ENCODE measurements at regions not wholly inside any gene's neighbourhood (a gene's known extent, or its start where the extent isn't known, plus 50 kb on each side); places are given as distances from the start of the nearest gene placed in this dataset.
"Not testable (repeated sequence)": the region's sequence is repeated elsewhere in the genome, so short reads cannot be mapped to it uniquely, and the experiment has no call there.

DNA sequence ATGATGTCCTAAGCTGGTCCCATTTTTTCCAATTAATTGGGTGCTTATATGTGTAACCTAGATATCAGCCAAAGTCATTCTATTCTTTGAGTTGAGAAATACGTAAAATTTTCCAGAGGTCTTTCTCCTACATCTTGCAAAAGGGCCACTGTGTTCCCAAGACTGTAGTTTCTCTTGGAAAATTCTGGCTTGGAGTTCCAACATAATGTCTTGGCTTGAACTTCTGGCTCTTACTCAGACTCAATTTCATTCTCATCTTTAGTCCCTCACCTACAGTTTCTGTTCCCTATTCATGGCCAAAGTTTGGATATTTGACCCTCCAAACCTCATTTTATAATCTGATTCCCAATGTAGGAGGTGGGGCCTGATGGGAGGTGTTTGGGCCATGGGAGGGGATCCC is 201.4 kb upstream of the ARHGEF26 start:
- DNase-seq (ENCODE audit: low spot score), result no peak

DNA sequence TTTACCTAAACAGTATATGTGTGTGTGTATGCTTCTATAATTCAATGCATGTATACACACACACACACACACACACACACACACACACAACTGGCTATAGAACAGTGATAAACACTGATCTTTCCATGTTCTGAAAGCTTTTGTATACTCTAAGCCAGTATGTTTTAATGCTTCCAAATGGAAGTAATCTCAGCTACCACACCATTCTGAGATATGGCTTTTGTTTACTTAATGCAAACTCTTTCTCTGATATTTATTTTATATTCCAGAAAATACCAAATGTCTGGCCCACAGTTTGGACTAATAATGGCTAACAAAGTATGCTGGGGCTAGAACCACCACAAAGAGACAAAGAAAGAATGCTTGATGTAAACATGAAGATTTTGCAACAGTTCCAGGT is 199.4 kb upstream of the ARHGEF26 start:
- DNase-seq (ENCODE audit: low spot score), result no peak

DNA sequence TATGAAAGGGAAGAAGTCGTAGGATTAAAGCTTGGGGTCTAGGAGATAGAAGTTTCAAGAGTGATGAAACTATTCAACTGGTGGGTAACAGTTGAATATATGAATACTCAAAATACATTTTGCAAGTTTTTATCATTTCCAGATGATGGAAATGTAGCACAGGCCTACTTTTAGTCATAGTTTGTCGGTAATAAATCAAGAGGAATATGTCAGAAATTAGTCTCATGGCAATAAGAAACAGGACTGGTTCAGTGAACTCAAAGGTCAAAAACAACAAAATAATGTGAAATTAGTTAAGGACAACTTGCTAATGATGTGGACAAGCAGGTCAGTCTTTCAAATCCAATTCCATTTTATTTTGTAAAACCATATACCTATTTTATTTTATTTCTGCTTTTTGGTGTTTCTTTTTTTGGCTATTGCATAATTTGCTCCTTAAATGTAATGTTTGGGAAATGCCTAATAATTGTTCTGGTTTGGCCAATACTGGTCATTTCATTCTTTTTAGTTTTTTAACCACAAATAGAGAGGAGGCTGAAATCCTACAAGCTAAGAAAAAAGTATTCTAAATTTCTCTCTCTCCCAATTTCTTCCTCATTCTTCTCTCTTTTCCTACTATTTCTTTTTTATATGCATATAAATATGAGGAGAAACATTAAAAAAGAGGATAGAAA is 195.2 kb upstream of the ARHGEF26 start:
- no peak for DNase-seq (ENCODE audit: low spot score)

DNA sequence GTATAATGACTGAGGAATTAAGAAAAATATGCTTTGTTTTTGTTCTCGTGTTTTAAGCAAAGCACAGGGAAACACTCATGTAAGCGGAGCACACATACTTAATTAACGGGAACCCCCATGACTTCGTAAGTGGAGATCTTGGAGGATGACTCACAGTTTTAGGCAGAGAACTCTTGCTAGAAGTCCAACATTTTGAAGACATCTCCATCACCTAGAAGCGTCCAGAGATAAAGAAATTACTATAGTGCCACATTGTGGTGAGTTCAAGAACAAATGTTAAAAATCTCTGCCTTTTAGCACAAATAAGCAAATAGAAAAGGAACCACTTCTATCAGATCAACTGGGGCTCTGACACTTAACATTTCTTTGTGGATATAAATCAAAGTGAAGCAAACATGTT is 194.1 kb upstream of the ARHGEF26 start:
- DNase-seq (ENCODE audit: low spot score), result no peak

DNA sequence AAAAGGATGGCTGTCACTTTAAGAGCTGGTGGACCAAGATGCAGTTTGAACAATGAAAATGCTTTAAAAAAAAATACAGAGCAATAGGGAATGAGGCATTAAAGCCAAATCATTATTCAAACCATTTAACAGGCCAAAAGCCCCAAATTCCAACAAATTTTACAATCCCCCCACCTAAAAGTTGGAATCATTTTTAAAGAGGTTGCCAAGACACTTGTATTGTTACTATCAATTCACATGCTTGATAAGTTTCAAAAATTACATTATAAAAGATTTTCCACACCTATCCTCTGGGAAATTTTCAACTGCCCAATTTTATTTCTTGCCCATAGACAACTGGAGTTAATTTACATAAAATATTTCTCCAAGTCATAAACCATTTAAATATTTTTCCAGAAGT is 192.3 kb upstream of the ARHGEF26 start:
- DNase-seq (ENCODE audit: low spot score), result no peak

DNA sequence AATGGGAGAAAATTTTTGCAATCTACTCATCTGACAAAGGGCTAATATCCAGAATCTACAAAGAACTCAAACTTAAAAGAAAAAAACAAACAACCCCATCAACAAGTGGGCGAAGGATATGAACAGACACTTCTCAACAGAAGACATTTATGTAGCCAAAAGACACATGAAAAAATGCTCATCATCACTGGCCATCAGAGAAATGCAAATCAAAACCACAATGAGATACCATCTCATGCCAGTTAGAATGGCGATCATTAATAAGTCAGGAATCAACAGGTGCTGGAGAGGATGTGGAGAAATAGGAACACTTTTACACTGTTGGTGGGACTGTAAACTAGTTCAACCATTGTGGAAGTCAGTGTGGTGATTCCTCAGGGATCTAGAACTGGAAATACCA is 187.7 kb upstream of the ARHGEF26 start:
- not testable (repeated sequence) for DNase-seq (ENCODE audit: low spot score)

DNA sequence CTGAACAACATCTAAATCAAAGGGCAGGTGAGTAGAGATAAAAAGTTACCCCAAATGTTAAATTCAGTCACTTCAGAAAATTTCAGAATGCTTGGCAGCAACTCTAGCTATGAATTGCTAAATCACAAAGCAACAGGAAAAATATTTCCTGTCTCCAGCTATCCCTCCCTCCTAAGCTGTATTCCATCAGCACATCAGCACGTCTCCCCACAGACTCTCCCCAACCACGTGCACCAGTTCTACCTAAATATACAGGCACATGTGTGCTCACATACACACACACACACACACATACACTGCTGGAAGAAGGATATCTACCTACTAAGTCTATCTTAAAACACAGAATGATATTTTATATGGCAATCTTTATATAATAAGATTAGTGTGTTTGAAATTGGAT is 177.1 kb upstream of the ARHGEF26 start:
- no peak for DNase-seq (ENCODE audit: low spot score)

DNA sequence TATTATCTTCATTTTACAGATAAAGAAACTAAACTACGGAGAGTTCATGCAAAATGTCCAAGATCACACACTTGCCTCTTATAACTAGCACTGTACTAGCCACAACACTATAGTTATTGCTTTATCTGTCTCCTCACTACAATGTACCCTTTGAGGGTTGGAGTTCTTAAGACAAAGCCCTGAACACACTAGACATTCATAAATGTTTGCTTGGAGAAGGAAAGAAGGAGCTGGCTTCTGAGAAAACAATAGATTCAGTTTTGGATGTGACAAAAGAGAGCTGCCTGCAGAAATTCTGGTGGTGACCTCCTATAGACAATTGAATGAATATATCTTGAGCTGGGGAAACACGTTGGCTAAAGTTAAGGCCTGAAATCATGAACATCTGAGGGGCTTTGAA is 169.9 kb upstream of the ARHGEF26 start:
- DNase-seq (ENCODE audit: low spot score), result no peak

DNA sequence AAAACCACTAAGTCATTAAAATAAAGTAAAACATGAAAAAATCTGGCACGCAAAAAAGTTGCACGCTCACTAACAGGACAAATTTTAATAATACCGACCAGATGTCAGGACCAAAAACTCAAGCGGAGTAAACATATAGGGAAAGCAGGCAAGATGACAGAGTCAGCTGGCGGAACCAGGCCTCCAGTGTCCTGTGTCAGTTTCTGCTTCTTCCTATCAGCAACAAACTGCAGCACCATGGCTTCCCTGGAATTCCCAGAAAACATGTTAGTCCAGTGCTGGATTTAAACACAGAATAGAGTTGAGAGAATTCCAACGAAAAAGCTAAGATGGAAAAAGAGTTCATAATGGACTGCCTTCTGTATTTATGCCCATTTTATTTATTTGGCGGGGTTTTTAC is 169.1 kb upstream of the ARHGEF26 start:
- DNase-seq (ENCODE audit: low spot score), result no peak

DNA sequence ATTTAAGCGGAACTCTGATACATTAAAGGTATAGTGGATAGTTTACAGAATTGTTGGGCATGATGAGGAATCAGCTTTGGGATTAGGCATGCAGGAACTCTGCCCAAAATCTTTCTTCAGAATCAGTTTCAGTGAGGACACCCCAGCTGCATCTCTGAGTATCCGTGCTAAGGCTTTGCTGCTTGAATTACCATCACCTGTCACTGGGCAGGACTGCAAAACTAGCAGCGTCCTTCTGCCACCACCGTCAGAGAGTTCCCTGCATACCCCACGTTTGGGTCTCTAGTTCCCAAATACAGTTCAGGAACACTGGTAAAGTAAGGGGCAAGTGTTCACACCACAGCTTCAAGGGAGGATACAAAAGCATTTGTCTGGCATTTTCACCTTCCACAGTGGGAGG is 164.6 kb upstream of the ARHGEF26 start:
- no peak for DNase-seq (ENCODE audit: low spot score)

DNA sequence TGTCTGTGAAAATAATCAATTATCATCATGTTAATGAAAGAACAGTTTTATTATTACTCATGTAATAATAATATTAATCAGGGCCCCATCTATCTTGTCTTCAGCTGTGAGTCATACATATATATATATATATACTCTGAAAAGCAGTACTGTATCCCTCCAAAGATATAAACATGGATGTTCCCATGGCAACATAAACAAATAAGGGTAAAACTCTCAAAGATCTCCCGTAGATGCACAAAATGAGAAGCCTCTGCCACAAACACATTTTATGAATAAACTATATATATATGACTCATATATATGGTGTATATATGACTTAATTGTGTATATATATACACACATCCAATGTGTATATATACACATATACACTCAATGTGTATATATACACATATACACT is 163.8 kb upstream of the ARHGEF26 start:
- no peak for DNase-seq (ENCODE audit: low spot score)

DNA sequence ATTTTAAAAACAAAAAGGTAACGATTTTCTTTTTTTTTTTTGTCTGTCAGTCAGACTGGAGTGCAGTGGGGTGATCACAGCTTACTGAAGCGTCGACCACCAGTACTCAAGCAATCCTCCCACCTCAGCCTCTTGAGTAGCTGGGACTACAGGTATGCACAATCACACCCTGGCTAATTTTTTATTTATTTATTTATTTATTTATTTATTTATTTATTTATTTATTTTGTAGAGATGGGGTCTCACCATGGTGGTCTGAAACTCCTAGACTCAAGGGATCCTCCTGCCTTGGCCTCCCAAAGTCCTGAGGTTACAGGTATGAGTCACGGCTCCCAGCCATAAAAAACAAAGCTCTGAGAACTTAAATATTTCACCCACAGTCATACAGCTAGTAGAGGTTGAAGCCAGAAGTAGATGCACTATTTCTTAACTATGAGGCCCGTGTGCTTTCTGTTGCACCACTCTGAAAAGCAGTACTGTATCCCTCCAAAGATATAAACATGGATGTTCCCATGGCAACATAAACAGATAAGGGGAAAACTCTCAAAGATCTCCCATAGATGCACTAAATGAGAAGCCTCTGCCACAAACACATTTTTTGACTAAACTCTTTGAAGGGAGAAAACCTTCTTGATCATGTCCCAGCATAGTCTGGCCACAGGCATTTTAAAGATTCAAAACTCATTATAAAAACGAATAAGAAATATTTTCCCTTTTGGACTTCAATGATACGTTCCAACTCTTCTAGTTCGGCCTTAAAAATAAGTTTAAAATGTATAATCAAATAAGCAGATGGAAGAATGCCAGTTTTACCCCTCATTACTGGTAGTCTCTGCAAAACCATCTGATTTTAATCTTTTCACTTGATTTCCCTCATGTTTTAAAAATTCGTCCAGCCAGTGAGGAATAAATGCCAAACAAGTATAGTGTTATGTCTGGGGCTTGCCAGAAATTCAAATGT is 162.3 kb upstream of the ARHGEF26 start:
- no peak for DNase-seq (ENCODE audit: low spot score)

DNA sequence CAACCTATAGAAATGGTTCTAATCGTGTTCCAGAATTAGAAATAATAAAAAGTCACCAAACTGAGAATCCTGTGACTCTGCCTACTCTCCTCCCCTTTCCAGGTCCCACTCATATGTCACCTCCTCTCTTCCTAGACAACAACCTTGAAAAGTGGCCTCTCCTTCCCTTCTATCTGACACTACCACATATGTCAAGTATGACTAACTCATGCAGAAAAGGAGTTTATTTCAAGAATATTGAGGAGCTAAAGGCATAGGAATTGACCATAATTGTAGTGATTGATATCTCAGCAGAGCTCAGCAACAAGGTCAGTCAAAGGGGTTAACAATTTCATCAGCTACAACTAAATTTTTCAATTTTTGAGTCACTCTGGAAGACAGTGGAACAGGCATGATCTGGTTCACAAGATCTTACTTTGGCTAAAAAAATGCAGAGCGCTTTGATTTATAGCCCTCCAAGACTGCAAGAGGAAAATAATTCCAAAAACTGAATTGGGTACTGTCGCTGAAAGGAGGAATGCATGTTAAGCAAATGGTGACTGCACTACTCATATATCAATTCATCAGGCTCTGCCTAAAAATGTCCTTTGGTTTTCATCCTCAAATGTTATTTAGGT is 160.6 kb upstream of the ARHGEF26 start:
- DNase-seq (ENCODE audit: low spot score), result no peak

DNA sequence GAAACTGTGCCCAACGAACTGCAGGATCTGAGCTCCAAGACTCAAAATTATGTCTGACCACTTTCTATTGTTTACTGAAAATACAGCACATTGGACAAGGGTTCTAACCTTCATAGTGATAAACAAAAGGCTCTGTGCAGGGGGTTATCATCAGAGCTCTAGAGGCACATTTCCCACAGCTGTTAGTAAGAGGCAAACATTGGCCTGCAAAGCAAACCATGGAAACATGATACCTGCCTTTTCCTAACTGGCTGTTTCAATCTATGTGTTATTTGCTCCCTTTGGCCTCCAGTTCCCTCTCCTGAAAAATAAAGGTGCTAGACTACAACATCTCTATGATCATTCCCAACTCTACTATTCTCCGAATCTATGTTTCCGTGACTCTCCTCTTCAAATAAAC is 159.7 kb upstream of the ARHGEF26 start:
- no peak for DNase-seq (ENCODE audit: low spot score)

DNA sequence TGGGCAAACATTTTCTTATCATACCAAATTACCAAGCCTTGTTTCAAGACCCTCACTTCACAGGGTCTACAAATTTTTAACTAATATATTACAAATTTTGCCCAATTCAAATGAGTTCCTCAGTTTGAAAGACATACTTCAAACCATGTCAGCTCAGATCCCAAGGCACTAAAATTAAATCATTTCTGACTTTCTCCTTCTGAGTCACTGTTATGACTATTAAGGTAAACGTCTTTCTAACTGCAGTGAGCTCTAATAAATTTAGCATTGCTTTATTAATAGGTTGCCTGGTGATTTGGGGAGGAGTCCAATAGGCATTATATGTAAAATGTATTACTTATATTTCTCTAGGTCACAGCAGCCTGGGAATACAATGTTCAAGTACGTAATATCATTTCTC is 158.2 kb upstream of the ARHGEF26 start:
- no peak for DNase-seq (ENCODE audit: low spot score)

DNA sequence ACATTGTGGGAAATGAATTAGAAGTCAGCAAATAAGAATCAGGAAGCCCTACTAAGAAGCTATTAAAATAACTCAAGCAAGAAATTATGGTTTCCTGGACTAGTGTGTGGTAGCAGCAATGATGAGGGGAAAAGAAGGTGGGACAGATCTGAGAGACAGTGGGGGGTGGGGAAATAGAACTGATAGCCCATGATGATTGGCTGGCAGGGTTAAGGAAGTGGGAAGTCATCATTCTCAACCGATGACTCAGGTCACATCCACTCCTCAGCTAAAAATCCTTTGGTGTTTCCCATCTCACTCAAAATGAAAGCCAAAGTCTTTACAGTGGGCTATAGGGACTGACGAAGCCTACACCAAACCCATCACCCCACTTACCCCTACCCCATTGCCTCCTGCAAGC is 153.9 kb upstream of the ARHGEF26 start:
- no peak for DNase-seq (ENCODE audit: low spot score)

DNA sequence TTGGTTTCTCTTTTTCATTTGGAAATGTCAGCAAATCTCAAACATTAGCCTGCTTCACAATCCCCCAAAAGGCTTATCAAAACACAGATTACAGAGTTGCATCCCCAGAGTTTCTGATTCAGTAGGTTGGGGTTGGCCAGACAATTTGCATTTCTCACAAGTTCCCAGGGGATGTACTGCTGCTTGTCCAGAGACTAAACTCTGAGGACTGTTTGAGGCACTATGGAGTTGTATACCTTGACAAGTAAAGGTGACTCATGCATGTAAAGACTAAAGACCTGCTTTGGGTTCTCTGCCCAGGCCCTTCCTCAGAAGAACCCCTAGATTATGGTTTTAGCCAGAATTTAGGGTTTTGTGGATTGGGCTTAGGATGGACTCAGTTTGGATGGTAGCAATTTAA is 151.1 kb upstream of the ARHGEF26 start:
- DNase-seq (ENCODE audit: low spot score), result no peak

DNA sequence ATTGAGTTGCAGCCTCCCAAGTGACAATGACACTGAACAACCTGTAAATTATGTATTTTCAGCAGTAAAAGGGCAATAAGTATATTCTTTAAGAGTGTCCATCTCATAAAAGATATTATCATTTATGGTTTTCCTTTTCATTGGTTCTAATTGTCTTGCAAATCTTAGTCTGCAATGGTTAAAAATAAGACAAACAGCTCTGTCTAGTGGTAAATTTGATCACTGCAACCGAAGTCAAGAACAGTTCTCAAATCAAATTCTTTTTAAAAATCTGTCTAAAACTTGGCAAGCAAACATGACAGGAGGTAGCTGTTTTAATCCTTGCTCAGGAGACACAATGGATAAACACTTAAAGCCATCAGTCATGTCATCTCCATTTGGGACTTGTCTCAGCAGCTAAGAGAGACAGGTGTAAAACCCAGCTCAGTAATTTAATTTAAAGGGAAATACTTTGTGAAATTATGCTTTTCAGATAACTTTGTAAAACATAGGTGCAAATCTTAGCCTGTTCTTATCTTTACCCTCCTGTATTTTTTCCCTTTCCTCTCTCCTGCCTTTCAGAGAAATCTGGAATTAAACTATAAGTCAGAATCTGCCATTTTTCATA is 150.3 kb upstream of the ARHGEF26 start:
- no peak for DNase-seq (ENCODE audit: low spot score)

DNA sequence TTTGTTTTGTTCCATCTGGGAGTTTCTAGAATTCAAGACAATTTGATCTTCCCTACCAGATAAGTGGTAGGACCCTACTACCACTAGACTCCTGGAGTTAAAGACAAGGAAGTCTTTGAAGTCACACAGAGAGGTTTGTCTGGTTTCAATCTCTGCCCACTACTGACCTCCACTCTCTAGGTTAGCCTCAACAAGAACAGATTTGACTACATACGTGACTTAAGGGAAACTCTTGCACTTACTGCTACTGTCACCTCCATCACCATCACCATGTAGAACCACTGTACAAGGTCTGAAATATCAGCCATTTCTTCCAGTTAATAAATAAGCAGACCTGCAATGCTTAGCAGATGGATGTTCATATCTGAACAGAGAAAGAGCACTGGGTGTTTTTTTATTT is 148.3 kb upstream of the ARHGEF26 start:
- DNase-seq (ENCODE audit: low spot score), result no peak

DNA sequence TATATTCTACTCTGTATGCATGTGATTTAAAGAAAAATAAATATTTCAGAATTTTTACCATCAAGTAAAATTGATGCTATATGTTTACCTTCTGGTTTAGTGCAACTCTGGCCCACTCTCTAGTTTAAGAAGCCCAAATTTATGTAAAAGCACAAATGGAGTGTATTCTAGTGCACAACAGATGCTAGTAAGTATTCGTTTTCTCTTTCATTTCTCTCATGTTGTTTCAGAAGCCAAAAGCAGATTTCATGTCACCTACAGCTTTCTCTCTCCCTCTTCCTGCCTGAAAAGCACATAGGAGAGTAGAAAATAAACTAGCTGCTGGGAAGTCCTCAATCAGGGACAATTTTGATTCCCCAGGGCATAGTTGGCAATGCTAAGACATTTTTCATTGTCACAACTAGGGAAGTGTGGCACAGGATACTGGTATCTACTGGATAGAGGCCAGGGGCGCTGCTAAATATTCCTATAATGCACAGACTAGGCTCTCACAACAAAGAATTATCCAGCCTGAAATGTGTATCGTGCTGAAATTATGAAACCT is 147.4 kb upstream of the ARHGEF26 start:
- DNase-seq (ENCODE audit: low spot score), result no peak

DNA sequence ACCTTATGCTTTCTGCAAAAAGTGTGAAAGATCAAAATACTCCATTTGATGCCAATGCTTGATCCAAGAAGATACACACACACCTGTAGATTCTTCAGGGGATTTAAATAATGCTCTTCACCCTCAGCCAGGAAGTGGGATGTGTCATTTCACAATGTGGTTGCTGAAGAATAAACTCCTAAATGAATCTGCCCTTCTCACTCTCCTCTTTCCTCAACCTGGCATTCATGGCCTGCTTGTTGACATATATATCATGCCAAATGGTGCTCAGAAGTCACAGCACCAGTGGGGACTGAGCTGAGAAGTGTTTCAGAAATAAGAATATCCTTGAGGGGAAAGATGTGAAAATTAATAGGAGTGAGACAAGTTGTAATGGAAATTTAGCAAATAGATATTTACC is 146.6 kb upstream of the ARHGEF26 start:
- DNase-seq (ENCODE audit: low spot score), result no peak

DNA sequence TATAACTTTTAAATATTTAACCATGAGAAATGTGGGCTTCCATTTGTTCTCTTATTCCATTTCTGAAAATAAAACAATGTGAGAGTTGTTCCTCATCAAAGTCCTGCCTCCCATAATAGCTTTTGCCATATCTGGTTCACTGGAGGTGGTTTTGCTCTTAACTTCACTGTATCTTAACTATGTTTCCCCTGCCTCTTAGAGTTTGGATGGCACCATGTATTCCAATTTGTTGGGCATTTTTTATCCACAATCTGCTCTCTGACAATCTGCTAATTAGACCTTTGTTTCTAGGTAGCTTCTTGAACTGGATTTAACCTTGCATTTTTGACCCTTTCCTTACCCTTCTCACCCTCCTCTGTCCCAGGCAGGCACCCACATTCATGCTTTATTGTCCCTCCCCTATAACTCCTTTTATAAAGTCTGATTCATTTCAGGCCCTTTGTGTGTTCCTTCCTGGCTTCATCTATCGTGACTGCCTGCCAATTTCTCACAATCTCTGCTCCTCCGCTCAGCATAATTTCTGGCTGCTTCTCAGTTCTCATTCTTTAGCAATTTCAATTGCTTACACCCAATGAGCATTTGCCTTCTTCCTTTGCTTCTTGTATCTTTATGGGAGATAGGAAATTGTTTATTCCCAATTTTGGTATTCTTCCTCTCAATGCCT is 144.2 kb upstream of the ARHGEF26 start:
- no peak for DNase-seq (ENCODE audit: low spot score)
